Fibroblast of upper back skin (primary cell): ENCODE measurements at regions not wholly inside any gene's neighbourhood (a gene's known extent, or its start where the extent isn't known, plus 50 kb on each side); places are given as distances from the start of the nearest gene placed in this dataset.
"Not testable (repeated sequence)": the region's sequence is repeated elsewhere in the genome, so short reads cannot be mapped to it uniquely, and the experiment has no call there.

ENCODE experiments used
- DNase-seq: peaks from one replicate; pipeline ENCODE4 v3.0.0-alpha.2; 2013

DNA sequence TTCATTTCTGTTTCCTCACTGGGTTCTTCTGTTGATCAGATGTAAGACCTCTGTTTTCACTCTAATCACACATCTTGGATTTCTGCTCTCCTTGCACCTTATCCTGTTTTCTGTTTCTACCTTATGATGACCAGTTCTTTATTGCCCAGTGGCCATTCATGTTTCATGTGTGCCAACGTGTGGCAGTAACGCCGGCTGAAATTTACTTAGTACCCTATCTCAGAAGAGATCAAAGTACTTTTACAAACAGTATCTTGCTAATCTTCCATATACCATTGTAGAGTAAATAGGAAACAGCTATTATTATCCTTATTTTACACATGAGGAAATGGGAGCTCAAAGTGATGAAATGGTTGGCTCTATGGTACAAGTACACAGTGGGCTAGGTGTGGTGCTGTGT lies 74.0 kb downstream of the GATA3 start:
- no peak for DNase-seq

DNA sequence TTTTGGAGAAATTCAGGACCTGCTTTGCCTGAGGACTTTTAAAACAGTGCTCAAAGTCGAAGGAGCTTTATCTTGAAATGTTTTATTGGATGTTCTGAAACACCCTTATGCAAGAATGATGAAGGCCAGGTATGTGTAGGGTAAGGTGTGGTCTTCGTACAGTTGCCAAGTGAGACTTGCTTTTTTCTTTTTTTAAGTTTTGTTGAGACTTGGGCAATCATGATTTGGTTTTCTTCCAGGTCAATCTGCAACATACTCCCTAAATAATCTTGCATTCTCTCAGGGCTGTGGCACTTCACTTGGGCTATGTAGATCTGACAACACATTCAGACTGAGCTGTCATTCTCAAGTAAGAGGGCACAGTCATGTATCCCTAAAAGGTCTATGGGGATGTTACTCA lies 75.0 kb downstream of the GATA3 start:
- DNase-seq, result no peak

DNA sequence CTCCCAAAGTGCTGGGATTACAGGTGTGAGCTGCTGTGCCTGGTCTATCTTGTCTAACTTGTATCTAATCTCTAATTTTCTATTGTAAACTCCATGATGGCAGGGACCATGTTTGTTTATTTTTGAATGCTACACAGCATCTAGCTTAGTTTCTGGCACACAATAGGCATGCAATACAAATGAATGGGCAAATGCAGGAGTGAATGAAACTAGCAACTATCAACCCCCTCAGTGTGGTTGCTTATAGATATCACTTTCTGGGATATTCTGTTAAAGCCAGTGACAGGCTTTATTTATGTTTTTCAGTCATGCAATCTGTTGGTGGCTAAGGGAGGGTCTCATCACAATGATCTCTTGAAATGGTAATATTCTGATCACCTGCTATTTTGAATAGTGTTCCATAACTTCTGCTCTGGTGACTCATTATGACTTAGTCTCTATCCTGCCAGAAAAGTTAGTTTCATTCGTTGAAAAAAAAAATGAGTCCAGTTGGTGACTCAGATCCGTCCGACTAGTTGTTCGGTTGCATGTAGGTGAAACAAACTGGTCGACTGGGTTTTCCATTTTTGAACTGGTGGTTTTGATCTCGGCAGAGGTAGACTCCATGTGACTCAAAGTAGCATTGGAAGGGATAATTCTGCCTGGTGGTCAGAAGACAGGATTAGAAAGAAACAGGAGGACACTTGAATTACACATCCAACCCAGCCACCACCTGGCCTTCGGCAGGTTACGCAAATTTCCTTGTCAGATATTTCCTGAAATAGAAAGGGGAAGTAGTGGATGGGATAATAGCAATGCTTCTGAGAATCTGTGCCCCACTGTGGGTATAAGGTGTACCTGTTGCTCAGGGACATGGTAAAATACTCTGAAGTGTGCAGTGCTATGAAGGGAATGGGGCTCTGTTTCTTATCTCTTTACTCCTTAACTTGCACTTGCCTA lies 76.8 kb downstream of the GATA3 start:
- peak; percentile 4 for DNase-seq

DNA sequence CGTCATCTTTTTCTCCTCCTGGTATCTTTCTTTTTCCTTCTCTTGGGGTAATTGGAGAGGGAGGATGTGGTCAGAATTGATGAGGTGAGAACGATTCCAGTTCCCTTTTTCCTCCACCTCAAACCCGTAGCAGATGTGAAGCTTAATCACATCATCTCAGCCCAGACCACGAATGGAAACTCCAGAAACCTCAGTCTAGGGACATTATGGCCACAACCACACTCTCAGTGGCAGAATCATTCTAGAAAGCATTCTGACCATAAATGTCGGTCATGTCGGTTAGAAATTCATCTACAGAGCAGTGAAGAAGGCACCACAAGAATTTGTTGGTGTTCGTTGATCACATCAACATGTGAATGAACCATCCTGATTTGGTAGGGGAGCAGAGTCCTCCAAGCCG lies 78.7 kb downstream of the GATA3 start:
- DNase-seq, result no peak

DNA sequence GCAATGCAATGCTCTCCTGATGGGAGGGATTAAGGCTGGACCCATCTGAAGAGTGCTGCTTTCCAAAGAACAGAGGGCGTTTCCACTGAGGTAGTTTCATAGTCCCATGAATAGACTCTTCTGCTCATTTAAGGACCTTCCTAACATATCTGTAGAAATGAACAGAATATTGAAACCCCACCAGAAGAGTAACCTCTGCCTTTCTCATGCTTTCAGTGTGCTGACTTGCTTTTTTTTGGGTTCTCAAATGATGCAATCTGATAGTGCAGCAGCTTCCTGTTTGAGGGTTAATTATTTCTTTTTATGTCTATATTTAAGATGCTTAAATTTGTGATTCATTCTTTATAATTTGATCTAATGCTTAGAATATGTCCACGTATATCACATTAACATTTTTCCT lies 82.2 kb downstream of the GATA3 start:
- no peak for DNase-seq

DNA sequence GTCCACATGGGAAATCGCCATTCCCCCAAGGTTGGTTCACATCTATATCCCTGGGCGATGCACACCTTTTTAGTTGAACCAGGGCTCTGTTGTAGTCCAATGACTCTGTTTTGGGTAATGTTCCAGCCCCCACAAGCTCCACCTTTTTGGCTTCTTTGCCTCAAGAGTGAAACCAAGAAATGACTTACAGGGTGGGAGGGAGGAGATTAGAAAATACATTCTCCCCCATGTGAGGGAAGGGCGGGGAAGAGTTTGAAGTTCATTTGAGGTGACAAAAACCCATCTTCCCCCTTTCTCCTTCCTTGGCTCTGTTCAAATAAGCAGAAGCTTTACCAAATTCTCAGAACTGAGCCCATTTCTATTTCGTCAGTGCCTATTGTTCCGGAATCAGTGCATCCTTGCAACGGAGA lies 82.8 kb downstream of the GATA3 start:
- no peak for DNase-seq

DNA sequence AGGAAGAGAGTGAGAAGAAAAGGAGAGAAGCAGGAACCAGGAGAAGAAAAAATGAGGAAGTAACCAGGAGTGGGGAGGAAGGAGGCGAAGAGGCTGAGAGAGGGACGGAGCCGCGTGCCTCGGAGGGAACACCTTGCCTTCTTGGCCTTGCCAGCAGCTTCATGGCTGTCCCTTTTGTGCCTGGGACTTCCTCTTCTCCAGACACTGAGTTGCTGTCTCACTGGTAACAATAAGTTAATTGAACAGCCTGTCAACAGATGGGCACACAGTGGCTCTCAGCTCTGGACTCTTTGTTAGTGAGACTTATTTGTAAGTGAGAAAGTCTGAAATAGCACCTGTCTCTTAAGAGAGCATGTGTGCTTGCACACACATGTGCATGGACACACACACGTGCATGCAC lies 83.2 kb downstream of the GATA3 start:
- DNase-seq, result no peak

DNA sequence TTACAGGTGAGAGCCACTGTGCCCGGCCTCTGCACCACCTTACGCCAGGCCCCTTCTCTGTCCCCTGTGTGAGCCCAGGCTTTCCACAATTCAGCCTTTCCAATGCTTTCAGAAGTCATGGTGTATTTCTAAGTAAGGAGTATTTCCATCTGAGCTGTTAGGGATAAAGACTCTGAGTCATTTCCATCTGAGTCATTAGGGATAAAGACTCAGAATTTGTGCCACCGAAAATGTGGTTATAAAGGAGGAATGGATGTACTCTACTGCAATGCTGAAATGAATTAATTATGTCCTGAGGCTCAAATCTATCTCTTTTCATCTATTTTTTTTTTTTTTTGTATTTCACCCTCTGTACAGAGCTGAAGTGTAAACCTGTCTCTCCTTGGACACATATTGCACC lies 84.0 kb downstream of the GATA3 start:
- peak; percentile 30 for DNase-seq

DNA sequence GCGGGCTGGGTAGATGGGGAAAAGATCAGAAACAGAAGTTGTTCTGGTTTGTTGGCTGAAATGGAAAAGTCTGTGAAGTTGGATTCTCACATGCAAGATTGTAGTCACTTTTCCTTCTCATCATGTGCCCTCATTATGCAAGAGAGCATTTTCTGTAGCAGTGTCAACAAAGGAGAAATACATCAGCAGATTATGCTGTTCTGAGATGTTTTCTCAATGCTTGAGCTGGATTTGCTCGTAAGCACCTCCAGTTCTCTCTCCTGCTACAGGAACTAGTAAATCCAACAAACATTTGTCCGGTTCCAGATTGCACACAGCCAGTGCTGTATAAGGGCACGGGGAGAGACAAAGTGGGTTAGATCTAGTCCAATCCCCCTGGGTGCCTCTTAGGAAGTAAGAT lies 90.0 kb downstream of the GATA3 start:
- no peak for DNase-seq

DNA sequence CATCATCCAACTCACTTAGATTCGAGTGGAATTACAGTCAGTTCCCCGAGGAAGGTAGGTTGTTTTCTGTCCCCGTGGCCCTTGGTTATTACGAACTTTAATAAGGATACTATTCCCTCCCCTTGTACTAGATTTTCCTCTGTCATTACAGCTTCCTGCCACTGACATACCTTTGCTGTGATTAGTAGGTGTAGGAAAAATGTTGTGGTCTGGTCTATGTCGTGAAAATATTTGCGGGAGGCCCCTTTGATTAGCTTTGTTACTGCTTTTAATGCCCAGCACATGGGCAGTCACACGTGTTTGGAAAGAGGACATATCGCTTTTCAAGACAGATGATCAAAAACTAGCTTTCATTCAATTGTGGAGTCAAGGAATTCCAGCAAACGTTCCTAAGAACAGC lies 92.2 kb downstream of the GATA3 start:
- DNase-seq, result peak; percentile 32

DNA sequence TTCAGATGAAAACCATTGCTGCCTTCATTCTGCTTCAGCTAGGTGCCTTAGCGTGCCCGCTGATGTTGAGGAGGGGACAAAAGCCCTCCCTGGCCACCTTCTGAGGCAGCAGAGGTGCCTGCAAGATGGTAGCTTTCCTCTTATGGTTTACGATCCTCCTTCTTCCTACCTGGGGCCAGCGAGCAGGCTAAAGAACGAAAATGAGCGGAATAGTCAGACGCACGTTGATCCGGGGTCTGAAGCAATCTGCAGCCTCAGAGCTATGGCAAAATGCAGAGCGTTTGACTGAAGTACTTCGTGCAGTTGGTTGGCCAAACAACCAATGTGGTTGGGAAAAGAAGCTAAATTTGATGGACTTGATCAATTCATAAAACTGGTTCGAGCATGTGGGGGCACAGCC lies 95.5 kb downstream of the GATA3 start:
- no peak for DNase-seq

DNA sequence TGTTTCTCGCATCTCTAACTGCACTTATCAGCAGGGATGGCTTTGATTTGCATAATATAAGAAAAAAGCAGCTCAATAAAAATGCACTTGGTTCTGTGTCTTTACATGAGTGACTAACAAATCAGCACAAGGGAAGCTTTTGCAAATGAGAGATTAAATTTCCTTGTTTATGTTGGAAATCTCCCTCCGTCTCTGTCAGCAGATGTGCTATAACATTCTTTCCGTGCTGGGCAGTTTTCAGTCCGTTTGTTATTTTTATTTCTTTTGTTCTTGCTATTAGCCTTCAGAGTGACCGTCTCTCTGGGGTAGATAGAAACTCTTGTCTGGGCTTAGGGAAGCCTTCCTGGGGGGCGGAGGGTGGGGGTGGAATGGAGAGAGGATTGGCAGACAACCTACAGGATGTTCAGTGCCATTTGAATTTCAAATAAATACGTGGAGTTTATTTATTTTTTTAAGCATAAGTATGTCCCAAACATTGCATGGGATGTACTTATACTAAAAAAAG lies 96.0 kb downstream of the GATA3 start:
- no peak for DNase-seq

DNA sequence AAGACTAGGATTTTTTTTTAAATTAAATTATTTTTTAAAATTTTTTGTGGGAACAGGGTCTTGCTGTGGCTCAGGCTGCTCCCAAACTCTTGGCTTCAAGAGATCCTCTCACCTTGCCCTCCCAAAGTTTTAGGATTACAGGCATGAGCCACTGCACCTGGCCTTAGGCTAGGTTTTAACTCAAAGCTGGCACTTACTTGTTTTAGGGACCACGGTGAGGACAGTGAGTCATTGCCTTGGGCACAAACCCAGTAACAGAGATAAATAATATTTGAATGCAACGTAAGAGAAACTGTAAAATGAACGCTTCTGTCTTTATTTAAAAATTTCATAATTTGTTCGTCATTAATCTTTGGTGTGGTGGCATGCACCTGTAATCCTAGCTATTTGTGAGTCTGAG lies 96.6 kb downstream of the GATA3 start:
- DNase-seq, result no peak

DNA sequence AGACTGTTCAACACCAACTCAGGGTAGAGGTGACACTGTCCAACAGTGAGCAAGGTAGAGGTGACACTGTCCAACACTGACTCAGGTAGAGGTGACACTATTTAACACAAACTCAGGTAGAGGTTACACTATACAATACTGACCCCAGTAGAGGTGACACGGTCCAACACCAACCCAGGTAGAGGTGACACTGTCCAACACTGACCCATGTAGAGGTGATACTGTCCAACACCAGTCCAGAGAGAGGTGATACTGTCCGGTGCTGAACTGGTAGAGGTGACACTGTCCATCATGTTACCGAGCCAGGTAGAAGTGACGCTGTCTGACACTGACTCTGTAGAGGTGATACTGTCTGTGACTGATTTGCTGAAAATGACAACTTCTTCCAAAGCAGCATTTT lies 102.4 kb downstream of the GATA3 start:
- no peak for DNase-seq

DNA sequence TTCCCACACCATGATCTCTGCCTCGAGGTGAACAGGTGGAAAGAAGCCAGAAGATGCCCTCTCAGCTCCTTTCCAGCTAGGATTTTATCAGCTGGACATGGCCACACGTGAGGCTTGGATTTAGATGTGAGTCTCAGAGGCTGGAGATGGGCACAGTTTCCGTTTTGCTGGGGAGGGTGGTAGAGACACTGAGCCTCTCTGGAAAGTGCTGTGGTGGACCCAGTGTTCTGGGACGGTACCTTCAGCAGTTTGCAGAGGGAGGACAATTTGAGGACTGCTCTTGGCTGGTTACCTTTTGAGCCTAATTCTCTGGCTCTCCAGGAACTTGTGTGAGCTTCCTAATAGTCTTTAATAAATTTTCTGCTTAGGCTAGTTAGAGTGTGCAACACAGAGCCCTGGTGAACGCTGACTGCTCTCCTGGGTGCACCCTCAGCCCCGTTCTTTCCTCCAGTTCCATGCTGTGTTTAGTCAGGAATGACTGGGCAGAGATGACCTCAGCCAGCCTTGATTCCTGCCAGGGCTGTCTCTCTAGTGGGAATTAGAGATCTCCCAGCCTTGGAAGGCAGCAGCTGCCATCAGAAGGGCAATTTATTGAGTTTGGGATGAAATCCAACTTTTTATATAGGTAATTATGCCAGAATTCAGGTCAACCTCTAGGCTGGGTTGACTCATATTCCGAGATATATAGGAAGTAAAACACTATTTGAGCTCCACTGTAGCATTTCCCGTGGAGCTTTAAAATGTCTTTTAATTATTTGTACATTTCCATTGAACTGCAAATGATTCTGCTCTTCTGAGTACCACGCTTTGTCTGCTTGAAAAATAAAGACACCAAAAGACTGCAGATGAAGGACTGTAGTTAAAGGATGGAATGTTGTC lies 103.9 kb downstream of the GATA3 start:
- no peak for DNase-seq

DNA sequence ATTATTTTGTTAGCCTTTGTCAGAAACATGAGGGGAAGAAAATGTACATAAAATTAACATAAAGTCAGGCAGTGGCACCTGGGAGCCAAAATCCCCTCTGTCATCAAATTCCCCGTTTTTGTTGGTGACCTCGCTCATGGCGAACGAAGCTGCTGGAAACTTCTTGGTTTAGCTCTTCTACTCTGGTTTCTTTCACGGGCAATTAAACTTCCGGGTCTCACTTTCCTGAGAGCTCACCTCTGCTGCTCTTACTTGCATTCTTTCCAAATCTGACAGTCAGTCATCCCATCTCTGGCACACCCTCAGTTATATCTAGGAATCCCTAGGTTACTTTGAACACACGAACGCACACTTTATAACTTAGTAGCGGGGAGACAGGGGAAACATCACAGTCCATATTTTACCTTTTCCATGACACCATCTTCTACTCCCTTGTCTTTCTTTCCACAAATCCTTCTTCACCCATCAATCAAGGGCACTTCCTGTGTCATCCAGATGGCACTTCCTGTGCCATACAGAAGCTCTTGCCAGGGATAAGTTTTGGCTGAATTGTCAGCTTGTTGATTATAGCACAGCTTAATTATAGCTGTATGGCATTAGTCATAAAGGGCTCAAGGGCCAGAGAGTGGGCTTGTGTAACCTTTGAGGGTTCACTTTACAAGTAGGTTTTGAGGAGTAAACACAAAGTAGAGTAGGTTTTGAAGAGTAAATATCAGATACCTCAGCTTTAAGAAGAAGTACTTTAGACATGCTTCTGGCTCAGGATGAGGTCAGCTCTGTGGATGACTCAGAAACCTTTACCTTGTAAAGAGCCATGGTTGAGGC lies 105.1 kb downstream of the GATA3 start:
- no peak for DNase-seq

DNA sequence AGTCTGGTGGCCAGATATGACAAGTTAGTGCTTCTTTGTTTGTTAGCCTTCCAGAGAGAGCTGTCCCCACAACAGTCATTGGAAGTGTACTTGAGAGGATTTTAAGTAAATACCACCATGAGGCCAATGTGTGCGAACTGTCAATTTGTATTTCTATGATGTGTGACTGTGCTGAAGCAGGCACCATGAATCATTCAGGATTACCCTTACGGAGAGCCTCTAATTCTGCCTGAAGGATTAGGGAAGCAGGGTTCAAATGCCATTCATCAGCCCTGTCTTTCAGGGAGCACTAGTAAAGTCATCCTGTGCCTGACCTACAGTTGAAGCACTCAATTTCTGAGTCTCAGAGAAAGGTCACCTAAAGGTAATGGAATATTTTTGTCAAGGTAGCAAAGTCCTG lies 109.3 kb downstream of the GATA3 start:
- no peak for DNase-seq

DNA sequence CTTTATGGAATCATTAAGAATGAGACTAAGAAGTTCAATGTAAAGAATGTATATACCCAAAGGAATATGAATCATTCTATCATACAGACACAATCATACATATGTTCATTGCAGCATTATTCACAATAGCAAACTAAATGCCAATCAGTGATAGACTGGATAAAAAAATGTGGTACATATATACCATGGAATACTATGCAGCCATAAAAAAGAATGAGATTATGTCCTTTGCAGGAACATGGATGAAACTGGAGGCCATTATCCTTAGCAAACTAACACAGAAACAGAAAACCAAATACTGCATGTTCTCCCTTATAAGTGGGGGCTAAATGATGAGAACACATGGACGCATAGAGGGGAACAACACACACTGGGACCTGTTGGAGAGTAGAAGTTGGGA lies 110.2 kb downstream of the GATA3 start:
- DNase-seq, result not testable (repeated sequence)

DNA sequence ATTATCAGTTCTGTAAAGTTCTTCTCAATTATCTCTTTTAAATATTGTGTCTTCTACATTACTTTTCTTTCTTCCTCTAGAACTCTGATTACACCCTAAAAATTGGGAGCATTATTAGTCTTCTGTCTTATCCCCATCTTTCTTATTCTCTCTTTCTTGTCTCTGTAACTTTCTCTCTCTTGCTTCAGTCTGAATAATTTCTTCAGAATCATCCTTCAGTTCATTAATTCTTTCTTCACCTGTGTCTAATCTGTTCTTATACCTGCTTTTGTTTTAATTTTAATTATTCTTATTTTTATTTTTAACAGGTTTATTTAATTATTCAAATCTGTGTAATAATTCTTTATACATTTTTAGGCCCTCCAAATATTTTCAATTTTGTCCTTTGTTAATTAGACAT lies 114.3 kb downstream of the GATA3 start:
- DNase-seq, result no peak

DNA sequence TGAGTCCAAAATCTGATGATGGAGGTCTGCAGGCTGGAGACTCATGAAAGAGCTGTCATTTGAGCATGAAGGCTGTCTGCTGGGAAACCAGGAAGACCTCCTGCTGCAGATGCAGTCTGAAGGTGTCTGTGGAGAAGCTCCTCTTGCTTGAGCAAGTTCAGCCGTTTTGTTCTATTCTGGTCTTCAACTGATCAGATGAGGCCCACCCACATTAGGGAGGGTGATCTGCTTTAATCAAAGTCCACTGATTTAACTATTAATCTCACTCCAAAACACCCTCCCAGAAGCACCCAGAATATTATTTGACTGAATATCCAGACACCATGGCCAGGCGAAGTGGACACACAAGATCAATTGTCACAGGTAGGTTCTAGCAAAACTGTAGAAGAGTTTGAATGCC lies 116.5 kb downstream of the GATA3 start:
- DNase-seq, result no peak

DNA sequence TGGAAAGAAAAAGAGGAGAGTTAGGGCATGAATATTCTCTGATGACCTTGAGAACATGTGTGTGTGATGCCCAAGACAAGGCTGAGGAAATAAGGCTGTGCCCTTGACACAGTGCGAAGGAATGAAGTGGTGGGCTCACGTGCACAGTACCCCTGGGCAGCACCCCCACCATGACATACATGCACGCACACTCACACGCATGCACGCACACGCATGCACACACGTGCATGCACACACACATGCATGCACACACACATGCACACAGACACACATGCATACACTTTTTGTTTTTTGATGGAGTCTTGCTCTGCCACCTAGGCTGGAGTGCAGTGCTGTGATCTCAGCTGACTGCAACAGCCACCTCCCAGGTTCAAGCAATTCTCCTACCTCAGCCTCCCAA lies 118.1 kb downstream of the GATA3 start:
- DNase-seq, result no peak

DNA sequence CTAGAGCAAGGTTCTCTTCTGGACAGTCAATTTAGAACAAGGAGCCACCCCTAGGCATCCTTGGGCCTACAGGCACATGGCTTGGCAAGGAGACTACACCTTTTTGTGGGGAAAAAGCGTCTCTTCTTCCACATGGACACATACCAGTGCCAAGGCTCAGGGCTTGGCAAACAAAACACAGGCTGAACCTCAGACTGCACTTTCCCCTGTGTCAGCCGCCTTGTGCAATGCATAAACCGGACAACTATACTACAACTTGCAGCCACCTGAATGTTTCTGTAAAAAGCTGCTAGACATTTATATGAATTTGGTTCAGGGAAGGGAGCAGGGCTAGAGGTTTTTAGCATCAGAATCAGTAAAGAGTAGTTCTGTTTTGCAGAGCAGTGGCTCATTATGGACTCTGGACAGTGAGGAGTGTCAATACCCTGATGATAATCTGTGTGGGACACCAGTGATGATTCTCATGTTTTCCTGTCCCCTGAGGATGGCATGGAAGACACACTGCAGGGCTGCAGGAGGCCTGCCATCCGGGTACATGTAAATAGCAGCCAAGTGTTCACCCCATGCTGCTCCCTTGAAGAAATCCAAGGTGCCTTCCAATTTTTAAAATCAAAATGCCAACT lies 118.9 kb downstream of the GATA3 start:
- no peak for DNase-seq

DNA sequence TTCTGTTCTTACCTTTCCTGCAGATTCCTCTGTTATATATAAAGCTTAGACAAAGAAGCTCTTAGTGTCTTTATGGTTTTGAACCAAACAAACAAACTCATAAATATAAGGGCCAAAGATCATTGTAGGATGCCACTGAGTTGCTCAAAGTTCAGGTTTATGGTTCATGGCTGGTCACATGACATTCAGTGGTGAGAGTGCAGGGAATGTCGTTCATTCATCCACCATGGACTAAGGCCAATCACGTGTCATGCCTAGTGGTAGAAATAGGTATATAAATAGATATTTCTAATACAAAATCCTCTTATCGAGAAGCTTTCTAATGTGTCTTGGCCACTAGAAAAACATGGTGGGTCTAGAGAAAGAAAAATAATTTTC lies 119.4 kb downstream of the GATA3 start:
- DNase-seq, result no peak
